PC-9 (cell line): ENCODE measurements at regions not wholly inside any gene's neighbourhood (a gene's known extent, or its start where the extent isn't known, plus 50 kb on each side); places are given as distances from the start of the nearest gene placed in this dataset.

Experiments used
- CTCF ChIP-seq: fragments of 200-600 bp; sonication (generic); conservative IDR thresholded peaks from 2 replicates; pipeline ENCODE4 v1.6.1; 2017; ENCODE audit warnings: mixed run types, antibody characterized with exemption, mild to moderate bottlenecking, moderate library complexity
- EZH2 ChIP-seq: fragments of 200-600 bp; sonication (generic); IDR thresholded peaks from 2 replicates; pipeline ENCODE4 v1.8.0; 2017; ENCODE audit warnings: antibody characterized with exemption, low read depth

- no peak for TF ChIP-seq CTCF
- no peak for TF ChIP-seq EZH2
Measured at GRCh38 chr4:45646885-45647590, 476.8 kb downstream of the GABRG1 start.
